ENCODE measurements at regions not wholly inside any gene's neighbourhood (a gene's known extent, or its start where the extent isn't known, plus 50 kb on each side); places are given as distances from the start of the nearest gene placed in this dataset.
"Not testable (repeated sequence)": the region's sequence is repeated elsewhere in the genome, so short reads cannot be mapped to it uniquely, and the experiment has no call there.

DNA sequence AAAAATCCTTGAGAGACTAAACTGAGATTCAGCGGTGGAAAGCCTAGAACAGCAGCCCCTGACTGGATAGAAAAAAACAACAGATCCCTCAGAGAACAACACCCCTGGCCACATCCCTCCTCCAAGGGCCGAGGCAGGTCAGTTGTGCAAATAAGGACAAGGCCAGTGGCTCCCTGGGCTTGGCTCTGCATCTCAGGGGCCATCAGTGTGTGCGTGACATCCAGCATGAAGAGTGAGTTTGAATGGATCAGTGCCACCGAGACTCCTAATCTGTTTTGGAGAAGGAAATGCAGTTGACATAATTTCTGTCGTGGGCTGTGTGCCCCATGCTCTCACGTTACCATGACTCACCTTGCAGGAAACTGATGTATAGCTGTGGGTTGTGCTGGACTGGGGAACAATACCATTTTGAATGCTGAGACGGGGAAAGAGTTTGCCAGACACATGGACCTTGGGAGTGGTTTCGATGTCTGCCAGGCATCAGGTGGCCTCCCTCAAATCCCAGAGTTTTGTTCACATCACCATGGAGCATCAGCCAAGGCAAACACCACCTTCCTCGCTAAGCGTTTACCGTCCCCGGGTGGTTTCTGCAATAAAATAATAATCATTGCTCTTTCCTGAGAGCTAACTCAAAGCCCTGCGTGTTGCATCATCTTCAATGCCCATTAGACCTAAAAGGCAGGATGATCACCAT is 153.2 kb upstream of the FZD8 start:
- H3K4me1 ChIP-seq (ENCODE audit: control insufficient read depth, insufficient read depth, low read length), result no peaks in the 10 kb centered on the region
- 94 to 95% methylated on average over 13 of the region's 13 CpGs for WGBS, 2 experiments
- no peaks in the 10 kb centered on the region for H3K9me3 ChIP-seq (ENCODE audit: control insufficient read depth, low read length)
- no peaks in the 10 kb centered on the region for H3K36me3 ChIP-seq (ENCODE audit: control insufficient read depth, insufficient read depth, low read length)
- H3K4me3 ChIP-seq (ENCODE audit: insufficient read depth, low read depth, low read length), result no peak overlapping the region
- H3K27me3 ChIP-seq (ENCODE audit: control insufficient read depth, insufficient read depth, low read length, poor library complexity, severe bottlenecking), result no peaks in the 10 kb centered on the region
- H3K27ac ChIP-seq (ENCODE audit: insufficient read depth, low read depth, low read length, poor library complexity, severe bottlenecking), result no peak overlapping the region

GRCh38 chr10:35794703-35795102 is 152.6 kb upstream of the FZD8 start:
- H3K4me1 ChIP-seq (ENCODE audit: control insufficient read depth, insufficient read depth, low read length), result no peaks in the 10 kb centered on the region
- WGBS, 2 experiments, result 93 to 94% methylated on average over 12 of the region's 12 CpGs
- no peaks in the 10 kb centered on the region for H3K27me3 ChIP-seq (ENCODE audit: control insufficient read depth, insufficient read depth, low read length, poor library complexity, severe bottlenecking)
- no peak overlapping the region for H3K27ac ChIP-seq (ENCODE audit: insufficient read depth, low read depth, low read length, poor library complexity, severe bottlenecking)
- no peak overlapping the region for H3K4me3 ChIP-seq (ENCODE audit: insufficient read depth, low read depth, low read length)
- no peaks in the 10 kb centered on the region for H3K36me3 ChIP-seq (ENCODE audit: control insufficient read depth, insufficient read depth, low read length)
- H3K9me3 ChIP-seq (ENCODE audit: control insufficient read depth, low read length), result no peaks in the 10 kb centered on the region

DNA sequence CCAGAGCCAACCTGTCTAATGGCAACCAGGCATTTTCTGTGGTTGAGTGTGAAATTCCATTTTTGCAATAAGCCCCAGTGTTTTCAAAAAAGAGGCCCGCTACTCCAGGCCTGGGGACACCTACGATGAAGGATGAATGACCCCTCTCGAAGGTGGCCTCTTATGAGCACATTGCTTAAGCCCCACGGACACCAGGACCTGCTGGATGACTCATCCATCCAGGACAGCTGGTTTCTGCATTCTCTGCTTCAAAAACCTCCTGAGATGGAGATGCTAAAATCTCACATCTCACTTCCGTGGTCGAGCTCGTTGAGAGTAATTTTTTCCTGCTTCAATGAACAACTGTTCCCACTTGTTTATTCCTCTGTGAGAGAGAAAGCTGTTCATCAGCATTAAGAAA is 150.2 kb upstream of the FZD8 start:
- WGBS, 2 experiments, result 87 to 89% methylated on average over 7 of the region's 7 CpGs
- Histone ChIP-seq H3K36me3 (ENCODE audit: control insufficient read depth, insufficient read depth, low read length) (no peaks in the 10 kb centered on the region), H3K27ac (ENCODE audit: insufficient read depth, low read depth, low read length, poor library complexity, severe bottlenecking) (no peak overlapping the region), H3K27me3 (ENCODE audit: control insufficient read depth, insufficient read depth, low read length, poor library complexity, severe bottlenecking) (no peaks in the 10 kb centered on the region), H3K4me3 (ENCODE audit: insufficient read depth, low read depth, low read length) (no peak overlapping the region), H3K4me1 (ENCODE audit: control insufficient read depth, insufficient read depth, low read length) (no peaks in the 10 kb centered on the region), H3K9me3 (ENCODE audit: control insufficient read depth, low read length) (no peaks in the 10 kb centered on the region)

GRCh38 chr10:35789996-35790395 is 147.9 kb upstream of the FZD8 start:
- WGBS, 2 experiments, result 85 to 89% methylated on average over 7 of the region's 7 CpGs
- H3K27ac ChIP-seq (ENCODE audit: insufficient read depth, low read depth, low read length, poor library complexity, severe bottlenecking), result no peak overlapping the region

DNA sequence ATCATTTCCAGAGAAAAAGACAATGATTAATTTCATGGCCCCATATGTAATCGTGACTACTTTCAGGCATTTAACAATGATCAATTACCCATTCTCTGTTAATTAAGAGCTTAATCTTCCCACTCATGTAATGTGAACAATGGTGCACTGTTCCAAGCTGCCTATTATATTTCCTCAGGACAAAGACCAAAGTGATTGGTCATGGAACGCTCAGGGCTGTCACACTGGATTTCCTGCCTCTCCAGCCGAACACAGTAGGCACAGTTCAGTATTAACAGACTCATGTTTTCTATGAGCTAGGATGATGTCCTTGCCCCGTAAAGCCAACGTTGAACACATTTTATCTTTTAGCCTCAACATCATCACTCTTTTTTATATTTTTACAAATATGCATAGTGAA is 142.7 kb upstream of the FZD8 start:
- Histone ChIP-seq H3K4me1 (ENCODE audit: control insufficient read depth, insufficient read depth, low read length) (no peaks in the 10 kb centered on the region), H3K27me3 (ENCODE audit: control insufficient read depth, insufficient read depth, low read length, poor library complexity, severe bottlenecking) (no peaks in the 10 kb centered on the region), H3K27ac (ENCODE audit: insufficient read depth, low read depth, low read length, poor library complexity, severe bottlenecking) (no peak overlapping the region), H3K4me3 (ENCODE audit: insufficient read depth, low read depth, low read length) (no peak overlapping the region), H3K9me3 (ENCODE audit: control insufficient read depth, low read length) (no peaks in the 10 kb centered on the region), H3K36me3 (ENCODE audit: control insufficient read depth, insufficient read depth, low read length) (no peaks in the 10 kb centered on the region)
- WGBS, 2 experiments, result 71 to 86% methylated on average over 3 to 5 of the region's 5 CpGs

More at GRCh38 chr10:35789996-35790395, 147.9 kb upstream of the FZD8 start:
- Histone ChIP-seq H3K27me3 (ENCODE audit: control insufficient read depth, insufficient read depth, low read length, poor library complexity, severe bottlenecking) (no peaks in the 10 kb centered on the region), H3K4me3 (ENCODE audit: insufficient read depth, low read depth, low read length) (no peak overlapping the region), H3K36me3 (ENCODE audit: control insufficient read depth, insufficient read depth, low read length) (no peaks in the 10 kb centered on the region), H3K9me3 (ENCODE audit: control insufficient read depth, low read length) (no peaks in the 10 kb centered on the region), H3K4me1 (ENCODE audit: control insufficient read depth, insufficient read depth, low read length) (no peaks in the 10 kb centered on the region)

GRCh38 chr10:35783305-35783838 is 141.3 kb upstream of the FZD8 start:
- no peaks in the 10 kb centered on the region for H3K4me1 ChIP-seq (ENCODE audit: control insufficient read depth, insufficient read depth, low read length)
- no peak overlapping the region for H3K4me3 ChIP-seq (ENCODE audit: insufficient read depth, low read depth, low read length)
- WGBS, 2 experiments, result 71 to 74% methylated on average over 6 of the region's 7 CpGs
- H3K36me3 ChIP-seq (ENCODE audit: control insufficient read depth, insufficient read depth, low read length), result no peaks in the 10 kb centered on the region
- H3K27me3 ChIP-seq (ENCODE audit: control insufficient read depth, insufficient read depth, low read length, poor library complexity, severe bottlenecking), result no peaks in the 10 kb centered on the region
- H3K27ac ChIP-seq (ENCODE audit: insufficient read depth, low read depth, low read length, poor library complexity, severe bottlenecking), result no peak overlapping the region
- no peaks in the 10 kb centered on the region for H3K9me3 ChIP-seq (ENCODE audit: control insufficient read depth, low read length)

DNA sequence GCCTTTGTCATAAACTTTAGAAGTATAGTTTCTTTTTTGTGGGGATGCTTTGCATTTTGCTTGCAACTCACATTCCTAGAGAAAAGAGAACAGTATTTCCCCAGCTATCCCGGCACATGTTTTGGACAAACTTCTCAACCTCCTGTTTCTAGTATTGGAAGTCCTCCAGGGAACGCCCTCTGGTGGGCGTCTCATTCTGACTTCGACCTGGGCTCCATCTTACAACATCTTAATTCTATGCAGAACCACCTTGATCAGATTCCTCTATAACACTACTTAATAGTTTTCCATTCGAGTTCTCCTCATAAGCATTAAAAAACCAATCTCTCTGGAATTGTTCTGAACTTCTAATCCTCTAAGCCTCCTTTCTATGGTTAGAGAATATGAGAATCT is 139.5 kb upstream of the FZD8 start:
- no peaks in the 10 kb centered on the region for H3K27me3 ChIP-seq (ENCODE audit: control insufficient read depth, insufficient read depth, low read length, poor library complexity, severe bottlenecking)
- H3K27ac ChIP-seq (ENCODE audit: insufficient read depth, low read depth, low read length, poor library complexity, severe bottlenecking), result no peak overlapping the region
- no peaks in the 10 kb centered on the region for H3K36me3 ChIP-seq (ENCODE audit: control insufficient read depth, insufficient read depth, low read length)
- no peak overlapping the region for H3K4me3 ChIP-seq (ENCODE audit: insufficient read depth, low read depth, low read length)
- no peaks in the 10 kb centered on the region for H3K9me3 ChIP-seq (ENCODE audit: control insufficient read depth, low read length)
- WGBS, 2 experiments, result 58 to 63% methylated on average over 5 of the region's 5 CpGs
- no peaks in the 10 kb centered on the region for H3K4me1 ChIP-seq (ENCODE audit: control insufficient read depth, insufficient read depth, low read length)

DNA sequence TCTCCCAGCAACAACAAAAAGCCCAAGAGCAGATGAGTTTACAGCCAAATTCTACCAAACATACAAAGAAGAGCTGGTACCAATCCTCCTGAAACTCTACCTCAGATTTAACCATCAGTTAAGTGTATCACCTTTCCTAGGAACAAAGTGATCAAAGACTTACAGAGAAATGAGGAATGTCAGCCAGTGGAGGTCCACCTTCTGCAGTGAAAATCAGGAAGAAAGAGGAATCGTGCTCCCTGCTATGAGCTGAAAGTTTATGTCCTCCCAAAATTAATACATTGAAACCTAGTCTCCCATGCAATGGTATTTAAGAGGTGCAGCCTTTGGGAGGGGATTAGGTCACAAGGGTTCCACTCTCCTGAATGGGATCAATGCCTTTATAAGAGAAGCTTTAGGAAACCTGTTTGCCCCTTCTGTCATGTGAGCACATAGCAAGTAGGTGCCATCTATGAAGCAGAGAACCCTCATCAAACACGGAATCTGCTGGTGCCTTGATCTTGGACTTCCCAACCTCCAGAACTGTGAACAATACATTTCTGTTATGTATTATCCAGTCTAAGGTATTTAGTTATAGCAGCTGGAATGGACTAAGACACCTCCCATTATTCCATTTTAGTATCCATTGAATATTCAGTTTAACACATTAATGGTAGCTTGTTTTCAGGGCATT is 139.0 kb upstream of the FZD8 start:
- no peak overlapping the region for H3K4me3 ChIP-seq (ENCODE audit: insufficient read depth, low read depth, low read length)
- no peak overlapping the region for H3K27ac ChIP-seq (ENCODE audit: insufficient read depth, low read depth, low read length, poor library complexity, severe bottlenecking)
- H3K36me3 ChIP-seq (ENCODE audit: control insufficient read depth, insufficient read depth, low read length), result no peaks in the 10 kb centered on the region
- H3K4me1 ChIP-seq (ENCODE audit: control insufficient read depth, insufficient read depth, low read length), result no peaks in the 10 kb centered on the region
- WGBS, 2 experiments, result 85 to 92% methylated on average over 2 of the region's 2 CpGs
- H3K27me3 ChIP-seq (ENCODE audit: control insufficient read depth, insufficient read depth, low read length, poor library complexity, severe bottlenecking), result no peaks in the 10 kb centered on the region
- no peaks in the 10 kb centered on the region for H3K9me3 ChIP-seq (ENCODE audit: control insufficient read depth, low read length)

DNA sequence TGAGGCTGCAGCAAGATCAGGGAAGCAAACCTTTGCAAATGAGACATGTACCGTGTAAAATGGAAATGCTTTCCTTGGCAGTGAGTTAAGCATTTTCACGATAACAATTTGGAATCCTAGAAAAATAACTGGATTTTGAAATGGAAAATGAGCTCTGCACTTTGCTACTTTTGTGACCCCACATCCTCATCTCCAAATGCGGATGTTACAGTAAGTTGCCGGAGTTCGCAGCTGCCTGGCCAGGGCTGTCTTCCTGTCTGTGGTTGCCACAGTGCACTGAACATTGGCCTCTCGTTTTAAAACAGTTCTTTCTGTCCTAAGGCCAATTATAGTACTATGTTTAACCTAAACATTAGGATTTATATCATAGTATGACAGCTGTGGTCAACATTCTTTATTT is 136.2 kb upstream of the FZD8 start:
- 92 to 93% methylated on average over 6 of the region's 6 CpGs for WGBS, 2 experiments
- Histone ChIP-seq H3K4me3 (ENCODE audit: insufficient read depth, low read depth, low read length) (no peak overlapping the region), H3K27me3 (ENCODE audit: control insufficient read depth, insufficient read depth, low read length, poor library complexity, severe bottlenecking) (no peaks in the 10 kb centered on the region), H3K4me1 (ENCODE audit: control insufficient read depth, insufficient read depth, low read length) (no peaks in the 10 kb centered on the region), H3K36me3 (ENCODE audit: control insufficient read depth, insufficient read depth, low read length) (no peaks in the 10 kb centered on the region), H3K27ac (ENCODE audit: insufficient read depth, low read depth, low read length, poor library complexity, severe bottlenecking) (no peak overlapping the region), H3K9me3 (ENCODE audit: control insufficient read depth, low read length) (no peaks in the 10 kb centered on the region)

GRCh38 chr10:35776557-35776956 is 134.5 kb upstream of the FZD8 start:
- H3K4me3 ChIP-seq (ENCODE audit: insufficient read depth, low read depth, low read length); H3K27me3 ChIP-seq (ENCODE audit: control insufficient read depth, insufficient read depth, low read length, poor library complexity, severe bottlenecking); H3K27ac ChIP-seq (ENCODE audit: insufficient read depth, low read depth, low read length, poor library complexity, severe bottlenecking): not testable (repeated sequence)

More at GRCh38 chr10:35776557-35776956, 134.5 kb upstream of the FZD8 start:
- not testable (repeated sequence) for H3K4me1 ChIP-seq (ENCODE audit: control insufficient read depth, insufficient read depth, low read length); H3K36me3 ChIP-seq (ENCODE audit: control insufficient read depth, insufficient read depth, low read length); H3K9me3 ChIP-seq (ENCODE audit: control insufficient read depth, low read length)

Measured in ectodermal cell (in vitro differentiated cells).